Lower lobe of right lung (tissue), 2 donors: ENCODE measurements at regions not wholly inside any gene's neighbourhood (a gene's known extent, or its start where the extent isn't known, plus 50 kb on each side); places are given as distances from the start of the nearest gene placed in this dataset.

ENCODE experiments used
- ATAC-seq, 2 donors: fragments of 200-7000 bp; cut with Tn5 transposase; one replicate each; pipeline ENCODE4 v1.9.1; 2020 to 2022; ENCODE audit warnings: mild to moderate bottlenecking in 2 of 2, moderate library complexity in 2 of 2
- DNase-seq: peaks from one replicate; pipeline ENCODE4 v3.0.0-alpha.2; 2020
- H3K27ac ChIP-seq: fragments of 200-600 bp; one replicate; pipeline ENCODE4 v1.8.0; 2022
- H3K27me3 ChIP-seq: fragments of 200-600 bp; one replicate; pipeline ENCODE4 v1.8.0; 2022; ENCODE audit warnings: low read depth
- H3K36me3 ChIP-seq: fragments of 200-600 bp; one replicate; pipeline ENCODE4 v1.8.0; 2022; ENCODE audit warnings: mild to moderate bottlenecking
- H3K4me1 ChIP-seq: fragments of 200-600 bp; one replicate; pipeline ENCODE4 v1.8.0; 2022
- H3K4me3 ChIP-seq: fragments of 200-600 bp; one replicate; pipeline ENCODE4 v1.8.0; 2022; ENCODE audit warnings: mild to moderate bottlenecking
- H3K9me3 ChIP-seq: fragments of 200-600 bp; one replicate; pipeline ENCODE4 v1.8.0; 2022
- CTCF ChIP-seq: fragments of 200-600 bp; IDR thresholded peaks from one replicate; pipeline ENCODE4 v1.8.0; 2022; ENCODE audit warnings: antibody characterized with exemption, mild to moderate bottlenecking
- intact Hi-C: fragments of 100-400 bp; cut with DNase I; formaldehyde crosslinking; loops from one replicate; pipeline ENCODE4 v1.11.0; 2022
- donor health status: DM: no; HTN: yes; CAD: no; lungs with severe emphysema.

- no peak for DNase-seq
- H3K27me3 ChIP-seq = no peaks in the 10 kb centered on the region
- intact Hi-C loops = no loop called here
- no peaks in the 10 kb centered on the region for H3K36me3 ChIP-seq
- H3K27ac ChIP-seq = no peak overlapping the region
- H3K4me3 ChIP-seq = no peak overlapping the region
- no peaks in the 10 kb centered on the region for H3K9me3 ChIP-seq
- TF ChIP-seq CTCF = no peak
- no peaks in the 10 kb centered on the region for H3K4me1 ChIP-seq
- ATAC-seq = no peak
These were observed 297.7 kb downstream of the CDC5L start for GRCh38 chr6:44685213-44685612.

GRCh38 chr6:44696099-44696498, 308.6 kb downstream of the CDC5L start:
- intact Hi-C loops = no loop called here
- no peak for DNase-seq
- Histone ChIP-seq H3K27me3 (no peaks in the 10 kb centered on the region), H3K4me1 (no peaks in the 10 kb centered on the region), H3K36me3 (no peaks in the 10 kb centered on the region), H3K4me3 (no peak overlapping the region), H3K27ac (no peak overlapping the region), H3K9me3 (no peaks in the 10 kb centered on the region)
- no peak for TF ChIP-seq CTCF
- no peak for ATAC-seq

- no peak for DNase-seq
- Histone ChIP-seq H3K36me3 (no peaks in the 10 kb centered on the region), H3K27ac (no peak overlapping the region), H3K9me3 (no peaks in the 10 kb centered on the region), H3K4me1 (no peaks in the 10 kb centered on the region), H3K4me3 (no peak overlapping the region), H3K27me3 (no peaks in the 10 kb centered on the region)
- no peak for ATAC-seq
- intact Hi-C loops = no loop called here
- TF ChIP-seq CTCF = no peak
These were observed 309.2 kb downstream of the CDC5L start for GRCh38 chr6:44696686-44697085.

- Histone ChIP-seq H3K27me3 (no peaks in the 10 kb centered on the region), H3K36me3 (no peaks in the 10 kb centered on the region), H3K9me3 (no peaks in the 10 kb centered on the region), H3K27ac (no peak overlapping the region), H3K4me3 (no peak overlapping the region), H3K4me1 (no peaks in the 10 kb centered on the region)
- no peak for DNase-seq
- ATAC-seq = peak in 1 of 2 donors; percentile 15
- intact Hi-C loops = no loop called here
- no peak for TF ChIP-seq CTCF
These were observed 309.8 kb downstream of the CDC5L start for GRCh38 chr6:44697327-44697726.

GRCh38 chr6:44698602-44699001, 311.1 kb downstream of the CDC5L start:
- intact Hi-C loops = no loop called here
- Histone ChIP-seq H3K4me3 (no peak overlapping the region), H3K27me3 (no peaks in the 10 kb centered on the region), H3K27ac (no peak overlapping the region), H3K4me1 (no peaks in the 10 kb centered on the region), H3K36me3 (no peaks in the 10 kb centered on the region), H3K9me3 (no peaks in the 10 kb centered on the region)
- ATAC-seq (no peak), DNase-seq (no peak)
- no peak for TF ChIP-seq CTCF

- intact Hi-C loops = no loop called here
- no peaks in the 10 kb centered on the region for H3K27me3 ChIP-seq
- no peaks in the 10 kb centered on the region for H3K36me3 ChIP-seq
- DNase-seq (no peak), ATAC-seq (no peak)
- H3K4me1 ChIP-seq = no peaks in the 10 kb centered on the region
- no peak overlapping the region for H3K4me3 ChIP-seq
- no peaks in the 10 kb centered on the region for H3K9me3 ChIP-seq
- no peak for TF ChIP-seq CTCF
- no peak overlapping the region for H3K27ac ChIP-seq
These were observed 311.6 kb downstream of the CDC5L start for GRCh38 chr6:44699082-44699481.
